Stimulated activated CD4-positive, alpha-beta T cell treated with anti-CD3 and anti-CD28 coated beads, Interleukin-12 subunit alpha, Interleukin-12 subunit beta, amount 100 ng/mL, for 24 hours (primary cell): ENCODE measurements at regions not wholly inside any gene's neighbourhood (a gene's known extent, or its start where the extent isn't known, plus 50 kb on each side); places are given as distances from the start of the nearest gene placed in this dataset.
A peak's percentile ranks its signal among the peaks of the same experiment; 100 is the strongest.

Experiments
- DNase-seq, 2 experiments: peaks; one replicate each; pipeline ENCODE4 v3.0.0-alpha.2; 2020; ENCODE audit warnings: low read depth in 2 of 2

GRCh38 chr6:11358904-11359830, 126.7 kb upstream of the NEDD9 start:
- no peak for DNase-seq

- DNase-seq: no peak
These were observed 124.8 kb upstream of the NEDD9 start for GRCh38 chr6:11357285-11357684.

- no peak for DNase-seq
These were observed 124.1 kb upstream of the NEDD9 start for GRCh38 chr6:11356404-11357155.

- peak; percentile 59 to 66 for DNase-seq
These were observed 121.5 kb upstream of the NEDD9 start for GRCh38 chr6:11353921-11354389.

- DNase-seq: no peak
These were observed 117.8 kb upstream of the NEDD9 start for GRCh38 chr6:11350294-11350693.

GRCh38 chr6:11349880-11350279, 117.4 kb upstream of the NEDD9 start:
- DNase-seq: no peak

GRCh38 chr6:11346516-11346915, 114.0 kb upstream of the NEDD9 start:
- DNase-seq: no peak

GRCh38 chr6:11345536-11345935, 113.1 kb upstream of the NEDD9 start:
- no peak for DNase-seq

GRCh38 chr6:11343963-11344723, 111.7 kb upstream of the NEDD9 start:
- no peak for DNase-seq

- DNase-seq: no peak
These were observed 109.4 kb upstream of the NEDD9 start for GRCh38 chr6:11341867-11342266.

GRCh38 chr6:11341303-11341702, 108.8 kb upstream of the NEDD9 start:
- DNase-seq: no peak

- no peak for DNase-seq
These were observed 106.9 kb upstream of the NEDD9 start for GRCh38 chr6:11339380-11339779.

- no peak for DNase-seq
These were observed 104.8 kb upstream of the NEDD9 start for GRCh38 chr6:11337306-11337705.

- no peak for DNase-seq
These were observed 103.4 kb upstream of the NEDD9 start for GRCh38 chr6:11335826-11336225.

- no peak for DNase-seq
These were observed 100.8 kb upstream of the NEDD9 start for GRCh38 chr6:11333132-11333849.

- no peak for DNase-seq
These were observed 100.0 kb upstream of the NEDD9 start for GRCh38 chr6:11332463-11332862.

- no peak for DNase-seq
These were observed 98.6 kb upstream of the NEDD9 start for GRCh38 chr6:11331111-11331510.

GRCh38 chr6:11330413-11330760, 97.9 kb upstream of the NEDD9 start:
- no peak for DNase-seq

GRCh38 chr6:11329726-11330412, 97.4 kb upstream of the NEDD9 start:
- DNase-seq: no peak

- DNase-seq: no peak
These were observed 96.3 kb upstream of the NEDD9 start for GRCh38 chr6:11328613-11329247.
